ENCODE measurements at regions not wholly inside any gene's neighbourhood (a gene's known extent, or its start where the extent isn't known, plus 50 kb on each side); places are given as distances from the start of the nearest gene placed in this dataset.
A peak's percentile ranks its signal among the peaks of the same experiment; 100 is the strongest.

GRCh38 chr9:31700252-31701045 lies 684.0 kb upstream of the ACO1 start:
- H3K36me3 Mint-ChIP-seq (ENCODE audit: unreplicated experiment): no peaks in the 10 kb centered on the region
- no peaks in the 10 kb centered on the region for H3K9me3 Mint-ChIP-seq (ENCODE audit: unreplicated experiment)
- TF ChIP-seq CTCF (IDR thresholded peaks at IDR 0.05; ENCODE audit: partially characterized antibody, unreplicated experiment): no peak
- no peak overlapping the region for H3K27ac Mint-ChIP-seq (ENCODE audit: unreplicated experiment)
- DNase-seq: no peak
- no peak overlapping the region for H3K4me3 Mint-ChIP-seq (ENCODE audit: unreplicated experiment)
- H3K27me3 Mint-ChIP-seq (ENCODE audit: unreplicated experiment): no peaks in the 10 kb centered on the region
- no peaks in the 10 kb centered on the region for H3K4me1 Mint-ChIP-seq (ENCODE audit: low read depth, unreplicated experiment)

GRCh38 chr9:31702957-31703356 lies 681.5 kb upstream of the ACO1 start:
- no peak for TF ChIP-seq CTCF (IDR thresholded peaks at IDR 0.05; ENCODE audit: partially characterized antibody, unreplicated experiment)
- H3K27ac Mint-ChIP-seq (ENCODE audit: unreplicated experiment): no peak overlapping the region
- no peak for DNase-seq
- no peak overlapping the region for H3K4me3 Mint-ChIP-seq (ENCODE audit: unreplicated experiment)
- no peaks in the 10 kb centered on the region for H3K27me3 Mint-ChIP-seq (ENCODE audit: unreplicated experiment)
- H3K36me3 Mint-ChIP-seq (ENCODE audit: unreplicated experiment): peaks cover 4% of the 10 kb centered on the region
- H3K4me1 Mint-ChIP-seq (ENCODE audit: low read depth, unreplicated experiment): no peaks in the 10 kb centered on the region
- no peaks in the 10 kb centered on the region for H3K9me3 Mint-ChIP-seq (ENCODE audit: unreplicated experiment)

GRCh38 chr9:31715250-31715649 lies 669.2 kb upstream of the ACO1 start:
- Mint-ChIP-seq H3K36me3 (ENCODE audit: unreplicated experiment) (no peaks in the 10 kb centered on the region), H3K9me3 (ENCODE audit: unreplicated experiment) (no peaks in the 10 kb centered on the region), H3K27ac (ENCODE audit: unreplicated experiment) (peak overlapping the region; percentile 54), H3K27me3 (ENCODE audit: unreplicated experiment) (peaks cover 3% of the 10 kb centered on the region), H3K4me3 (ENCODE audit: unreplicated experiment) (no peak overlapping the region), H3K4me1 (ENCODE audit: low read depth, unreplicated experiment) (peaks cover 5% of the 10 kb centered on the region)
- DNase-seq: no peak
- TF ChIP-seq CTCF (IDR thresholded peaks at IDR 0.05; ENCODE audit: partially characterized antibody, unreplicated experiment): no peak

DNA sequence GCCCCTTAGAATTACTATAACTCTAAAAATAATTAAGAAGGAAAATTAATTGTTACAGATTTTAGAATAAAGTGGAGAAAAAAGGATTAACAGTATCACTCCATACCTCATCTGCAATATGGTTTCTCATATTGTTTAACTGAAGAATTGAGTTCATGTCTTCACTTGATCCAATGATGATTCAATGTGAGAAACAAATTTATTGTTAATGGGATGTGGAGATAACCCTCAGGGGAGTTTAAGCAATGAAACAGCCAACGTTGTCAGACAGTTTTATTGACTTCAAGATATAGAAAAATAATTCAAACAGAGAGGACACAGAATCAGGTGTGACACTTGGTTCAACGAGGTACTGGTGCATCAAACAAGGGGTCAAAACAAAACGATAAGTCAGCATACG lies 665.2 kb upstream of the ACO1 start:
- Mint-ChIP-seq H3K4me1 (ENCODE audit: low read depth, unreplicated experiment) (peaks cover 5% of the 10 kb centered on the region), H3K27me3 (ENCODE audit: unreplicated experiment) (peaks cover 3% of the 10 kb centered on the region), H3K27ac (ENCODE audit: unreplicated experiment) (no peak overlapping the region), H3K4me3 (ENCODE audit: unreplicated experiment) (no peak overlapping the region), H3K9me3 (ENCODE audit: unreplicated experiment) (no peaks in the 10 kb centered on the region), H3K36me3 (ENCODE audit: unreplicated experiment) (no peaks in the 10 kb centered on the region)
- no peak for TF ChIP-seq CTCF (IDR thresholded peaks at IDR 0.05; ENCODE audit: partially characterized antibody, unreplicated experiment)
- no peak for DNase-seq

GRCh38 chr9:31730398-31730797 lies 654.0 kb upstream of the ACO1 start:
- H3K27ac Mint-ChIP-seq (ENCODE audit: unreplicated experiment): peak overlapping the region; percentile 1

More at GRCh38 chr9:31730398-31730797, 654.0 kb upstream of the ACO1 start:
- peaks cover 5% of the 10 kb centered on the region for H3K36me3 Mint-ChIP-seq (ENCODE audit: unreplicated experiment)
- H3K4me1 Mint-ChIP-seq (ENCODE audit: low read depth, unreplicated experiment): no peaks in the 10 kb centered on the region
- H3K4me3 Mint-ChIP-seq (ENCODE audit: unreplicated experiment): no peak overlapping the region
- H3K9me3 Mint-ChIP-seq (ENCODE audit: unreplicated experiment): peaks cover 4% of the 10 kb centered on the region
- peak; percentile 50 for DNase-seq
- no peaks in the 10 kb centered on the region for H3K27me3 Mint-ChIP-seq (ENCODE audit: unreplicated experiment)
- TF ChIP-seq CTCF (IDR thresholded peaks at IDR 0.05; ENCODE audit: partially characterized antibody, unreplicated experiment): no peak
